IMR-90 (cell line): ENCODE measurements at regions not wholly inside any gene's neighbourhood (a gene's known extent, or its start where the extent isn't known, plus 50 kb on each side); places are given as distances from the start of the nearest gene placed in this dataset.

ENCODE experiments used
- ATAC-seq: fragments of 200-7000 bp; cut with Tn5 transposase; 2 replicates; pipeline ENCODE4 v1.9.1; 2020; ENCODE audit warnings: low read depth, mild to moderate bottlenecking, moderate library complexity
- BruUV-seq: library from RNA; stranded (reverse); fragments of 400-500 nt; replicated peaks from 2 replicates; lab custom pipeline; 2021; lab: Mats Ljungman, UMichigan
- CTCF ChIA-PET: fragments of 300-600 bp; formaldehyde crosslinking; extraction: SDS; loops from one replicate; lab custom pipeline; 2021; ENCODE audit warnings: antibody characterized with exemption; lab: Yijun Ruan, JAX
- POLR2A ChIA-PET: fragments of 300-600 bp; sonication (Branson Sonifier 250); formaldehyde crosslinking; loops from one replicate; lab custom pipeline; 2022; ENCODE audit warnings: antibody characterized with exemption; ENCODE audit not compliant: unreplicated experiment; lab: Charles Lee
- DNase-seq: peaks from one replicate; pipeline ENCODE4 v3.0.0; 2013
- H2AFZ ChIP-seq: replicated peaks from 2 replicates; pipeline ENCODE3; 2013; ENCODE audit warnings: low read length, mild to moderate bottlenecking; ENCODE audit not compliant: poor library complexity
- H2AK5ac ChIP-seq: 2 replicates; pipeline ENCODE4 v1.6.1; 2013; ENCODE audit warnings: low read depth, low read length, inconsistent platforms
- H2AK9ac ChIP-seq: replicated peaks from 2 replicates; pipeline ENCODE3; 2013; ENCODE audit warnings: mild to moderate bottlenecking, low read depth, low read length, moderate library complexity; ENCODE audit not compliant: poor library complexity
- H2BK120ac ChIP-seq: 2 replicates; pipeline ENCODE4 v1.6.1; 2013; ENCODE audit warnings: low read depth, low read length, inconsistent platforms
- H2BK15ac ChIP-seq: 3 replicates; pipeline ENCODE4 v1.6.1; 2013; ENCODE audit warnings: low read depth, low read length, inconsistent platforms
- H2BK20ac ChIP-seq: 2 replicates; pipeline ENCODE4 v1.6.1; 2013; ENCODE audit warnings: low read depth, mild to moderate bottlenecking, inconsistent platforms, low read length, moderate library complexity
- H2BK5ac ChIP-seq: 2 replicates; pipeline ENCODE4 v1.6.1; 2013; ENCODE audit warnings: mild to moderate bottlenecking, low read depth, low read length, inconsistent platforms; ENCODE audit not compliant: poor library complexity, severe bottlenecking
- H3K14ac ChIP-seq: replicated peaks from 2 replicates; pipeline ENCODE4 v1.6.1; 2013; ENCODE audit warnings: low read depth, low read length, inconsistent platforms
- H3K18ac ChIP-seq: 2 replicates; pipeline ENCODE4 v1.6.1; 2013; ENCODE audit warnings: low read depth, low read length, control low read depth
- H3K23ac ChIP-seq: 2 replicates; pipeline ENCODE4 v1.6.1; 2013; ENCODE audit warnings: low read depth, low read length, inconsistent platforms
- H3K27ac ChIP-seq: 2 replicates; pipeline ENCODE4 v1.5.1; 2013; ENCODE audit warnings: mild to moderate bottlenecking, control low read depth, low read length; ENCODE audit not compliant: insufficient read depth
- H3K27me3 ChIP-seq: 2 replicates; pipeline ENCODE4 v1.6.1; 2013; ENCODE audit warnings: low read length; ENCODE audit not compliant: control insufficient read depth, insufficient read depth
- H3K36me3 ChIP-seq: 2 replicates; pipeline ENCODE4 v1.6.1; 2013; ENCODE audit warnings: low read length, mixed read lengths; ENCODE audit not compliant: control insufficient read depth, insufficient read depth
- H3K4ac ChIP-seq: 2 replicates; pipeline ENCODE4 v1.6.1; 2013; ENCODE audit warnings: low read depth, low read length, inconsistent platforms
- H3K4me1 ChIP-seq: 2 replicates; pipeline ENCODE4 v1.6.1; 2013; ENCODE audit warnings: low read length, mixed read lengths; ENCODE audit not compliant: control insufficient read depth, insufficient read depth
- H3K4me2 ChIP-seq: 2 replicates; pipeline ENCODE4 v1.6.1; 2013; ENCODE audit warnings: low read depth, mild to moderate bottlenecking, control low read depth, low read length, moderate library complexity
- H3K4me3 ChIP-seq: 2 replicates; pipeline ENCODE4 v1.5.1; 2013; ENCODE audit warnings: low read depth, mild to moderate bottlenecking, control low read depth, low read length, moderate library complexity; ENCODE audit not compliant: insufficient read depth
- H3K56ac ChIP-seq: 2 replicates; pipeline ENCODE4 v1.6.1; 2013; ENCODE audit warnings: low read length, inconsistent platforms; ENCODE audit not compliant: insufficient read depth; ENCODE audit errors: extremely low read depth
- H3K79me1 ChIP-seq, 2 experiments: 2 replicates each; pipeline ENCODE4 v1.6.1; 2013; ENCODE audit warnings: low read length in 2 of 2, inconsistent platforms in 1 of 2, low read depth in 1 of 2
- H3K9ac ChIP-seq: 2 replicates; pipeline ENCODE4 v1.6.1; 2013; ENCODE audit warnings: low read depth, low read length, control low read depth
- H3K9me1 ChIP-seq: 2 replicates; pipeline ENCODE4 v1.6.1; 2013; ENCODE audit warnings: low read length, inconsistent platforms; ENCODE audit not compliant: insufficient read depth
- H3K9me3 ChIP-seq: 2 replicates; pipeline ENCODE4 v1.6.1; 2013; ENCODE audit warnings: low read length; ENCODE audit not compliant: control insufficient read depth, insufficient read depth
- H4K20me1 ChIP-seq: 2 replicates; pipeline ENCODE4 v1.6.1; 2013; ENCODE audit warnings: low read length, inconsistent platforms; ENCODE audit not compliant: insufficient read depth
- H4K5ac ChIP-seq: 2 replicates; pipeline ENCODE4 v1.6.1; 2013; ENCODE audit warnings: mild to moderate bottlenecking, low read depth, low read length, control low read depth
- H4K8ac ChIP-seq, 2 experiments: 2 replicates each; pipeline ENCODE4 v1.6.1; 2013; ENCODE audit warnings: low read depth in 2 of 2, low read length in 2 of 2, control low read depth in 1 of 2, inconsistent platforms in 1 of 2
- H4K91ac ChIP-seq: 2 replicates; pipeline ENCODE4 v1.6.1; 2013; ENCODE audit warnings: low read depth, low read length, inconsistent platforms; ENCODE audit not compliant: insufficient read depth
- BHLHE40 ChIP-seq: fragments of 150-350 bp; IDR thresholded peaks from 2 replicates; pipeline ENCODE4 v1.6.1; 2016; ENCODE audit warnings: mild to moderate bottlenecking, low read depth, low read length
- CEBPB ChIP-seq: IDR thresholded peaks from 2 replicates; pipeline ENCODE4 v1.6.1; 2012; ENCODE audit warnings: low read depth, low read length, improper control_type of control experiment
- CHD1 ChIP-seq: IDR thresholded peaks from 2 replicates; pipeline ENCODE4 v1.6.1; 2012; ENCODE audit warnings: low read depth, low read length, improper control_type of control experiment
- FOS ChIP-seq: fragments of 150-350 bp; IDR thresholded peaks from 2 replicates; pipeline ENCODE4 v1.6.1; 2016; ENCODE audit warnings: low read depth, low read length
- MAFK ChIP-seq: IDR thresholded peaks from 2 replicates; pipeline ENCODE4 v1.6.1; 2012; ENCODE audit warnings: low read depth, low read length, improper control_type of control experiment
- MAZ ChIP-seq: IDR thresholded peaks from 2 replicates; pipeline ENCODE4 v1.6.1; 2012; ENCODE audit warnings: low read depth, mild to moderate bottlenecking, low read length, improper control_type of control experiment, moderate library complexity, borderline replicate concordance
- MXI1 ChIP-seq: IDR thresholded peaks from 2 replicates; pipeline ENCODE4 v1.6.1; 2012; ENCODE audit warnings: low read depth, mild to moderate bottlenecking, low read length, moderate library complexity, borderline replicate concordance
- NFE2L2 ChIP-seq: fragments of 150-350 bp; IDR thresholded peaks from 2 replicates; pipeline ENCODE4 v1.6.1; 2016; ENCODE audit warnings: low read depth, mild to moderate bottlenecking, low read length
- POLR2A ChIP-seq: IDR thresholded peaks from 2 replicates; pipeline ENCODE4 v1.6.1; 2012; ENCODE audit warnings: mild to moderate bottlenecking, low read depth, low read length
- RAD21 ChIP-seq: IDR thresholded peaks from 2 replicates; pipeline ENCODE4 v1.6.1; 2012; ENCODE audit warnings: low read length, improper control_type of control experiment
- RCOR1 ChIP-seq: IDR thresholded peaks from 2 replicates; pipeline ENCODE4 v1.6.1; 2012; ENCODE audit warnings: mild to moderate bottlenecking, low read length, improper control_type of control experiment; ENCODE audit not compliant: insufficient replicate concordance
- SMC3 ChIP-seq: fragments of 150-350 bp; IDR thresholded peaks from 2 replicates; pipeline ENCODE4 v1.6.1; 2016; ENCODE audit warnings: low read depth, mild to moderate bottlenecking, antibody characterized with exemption, low read length, moderate library complexity
- WGBS, 2 experiments: methylation state at CpG; one replicate each; pipeline versions ENCODE4 v1.1.5 to v1.1.7; 2013; ENCODE audit warnings: missing lambda C conversion rate in 2 of 2; ENCODE audit not compliant: insufficient read length in 1 of 2; ENCODE audit errors: extremely low coverage in 2 of 2; 5-methylcytosine and 5-hydroxymethylcytosine counted together
- dilution Hi-C: fragments of 300-500 bp; cut with HindIII; formaldehyde crosslinking; loops from one replicate; pipeline ENCODE4 v1.14.3; 2018; ENCODE audit warnings: low sequenced_read_pairs; ENCODE audit not compliant: unreplicated experiment
- in situ Hi-C: fragments of 300-500 bp; cut with MboI; formaldehyde crosslinking; loops from 3 replicates; pipeline ENCODE4 v1.14.3; 2019; ENCODE audit warnings: low sequenced_read_pairs, inconsistent platforms, mixed read lengths
- intact Hi-C: fragments of 100-400 bp; cut with micrococcal nuclease; formaldehyde crosslinking; loops from 2 replicates; pipeline ENCODE4 v1.10.0; 2022
- TF ChIP-seq, protein P1 (sequence below): fragments of 150-350 bp; IDR thresholded peaks from 2 replicates; pipeline ENCODE4 v1.6.1; 2017; ENCODE audit warnings: mild to moderate bottlenecking, antibody characterized with exemption, low read length, low read depth
- TF ChIP-seq, protein P2 (sequence below): fragments of 150-350 bp; IDR thresholded peaks from 2 replicates; pipeline ENCODE4 v1.6.1; 2016; ENCODE audit warnings: low read depth, mild to moderate bottlenecking, low read length, moderate library complexity, borderline replicate concordance

DNA sequence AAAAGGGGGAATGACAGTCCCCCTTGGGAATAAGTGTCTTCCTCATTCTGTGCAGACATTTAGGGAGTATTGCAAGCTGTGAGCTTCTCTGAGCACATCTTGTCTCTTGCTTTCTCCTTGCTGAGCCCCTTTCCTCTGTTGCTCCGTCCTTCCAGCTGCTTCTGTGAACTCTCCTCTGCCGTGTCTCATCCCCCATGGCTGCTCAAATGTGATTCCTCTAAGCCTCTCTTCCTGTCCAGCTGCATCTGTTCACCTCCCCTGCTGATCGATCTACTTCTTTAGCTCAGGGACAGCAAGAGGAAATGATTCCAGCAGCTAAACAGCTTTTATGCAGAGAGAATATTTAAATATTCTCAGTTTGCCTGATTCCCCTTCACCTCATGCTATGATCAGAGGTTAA, 328.0 kb upstream of the DNAJC19 start:
- POLR2A ChIA-PET = no interaction called here
- 0% methylated on average over 2 of the region's 3 CpGs; no CpG with 5 or more reads in 1 of the 2 experiments for WGBS, 2 experiments

More for the DNA sequence above, 328.0 kb upstream of the DNAJC19 start:
- Histone ChIP-seq H3K9me3 (peaks cover 2% of the 10 kb centered on the region), H2BK5ac (no peak overlapping the region), H4K91ac (no peak overlapping the region), H3K4me3 (no peak overlapping the region), H3K4me2 (no peak overlapping the region), H3K56ac (no peak overlapping the region), H3K27ac (no peak overlapping the region), H2BK15ac (no peak overlapping the region), H4K5ac (no peak overlapping the region), H3K4me1 (no peaks in the 10 kb centered on the region), H3K9me1 (no peaks in the 10 kb centered on the region), H3K9ac (no peak overlapping the region), H3K79me1 (no peaks in the 10 kb centered on the region), H2BK20ac (no peak overlapping the region), H3K27me3 (no peaks in the 10 kb centered on the region), H3K4ac (no peak overlapping the region), H3K18ac (no peak overlapping the region), H2AK5ac (no peak overlapping the region), H3K36me3 (no peaks in the 10 kb centered on the region), H4K20me1 (no peaks in the 10 kb centered on the region), H2BK120ac (no peak overlapping the region), H3K23ac (no peak overlapping the region), H4K8ac (no peak overlapping the region), H2AFZ (no peak overlapping the region), H2AK9ac (no peak overlapping the region), H3K14ac (no peak overlapping the region)
- no peak for TF ChIP-seq BHLHE40
- TF ChIP-seq CEBPB = no peak
- no peak for TF ChIP-seq FOS
- TF ChIP-seq, protein P1, sequence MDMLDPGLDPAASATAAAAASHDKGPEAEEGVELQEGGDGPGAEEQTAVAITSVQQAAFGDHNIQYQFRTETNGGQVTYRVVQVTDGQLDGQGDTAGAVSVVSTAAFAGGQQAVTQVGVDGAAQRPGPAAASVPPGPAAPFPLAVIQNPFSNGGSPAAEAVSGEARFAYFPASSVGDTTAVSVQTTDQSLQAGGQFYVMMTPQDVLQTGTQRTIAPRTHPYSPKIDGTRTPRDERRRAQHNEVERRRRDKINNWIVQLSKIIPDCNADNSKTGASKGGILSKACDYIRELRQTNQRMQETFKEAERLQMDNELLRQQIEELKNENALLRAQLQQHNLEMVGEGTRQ = no peak
- no peak for TF ChIP-seq MAFK
- TF ChIP-seq NFE2L2 = no peak
- TF ChIP-seq MXI1 = no peak
- TF ChIP-seq CHD1 = no peak
- no peak for TF ChIP-seq MAZ
- TF ChIP-seq, protein P2, sequence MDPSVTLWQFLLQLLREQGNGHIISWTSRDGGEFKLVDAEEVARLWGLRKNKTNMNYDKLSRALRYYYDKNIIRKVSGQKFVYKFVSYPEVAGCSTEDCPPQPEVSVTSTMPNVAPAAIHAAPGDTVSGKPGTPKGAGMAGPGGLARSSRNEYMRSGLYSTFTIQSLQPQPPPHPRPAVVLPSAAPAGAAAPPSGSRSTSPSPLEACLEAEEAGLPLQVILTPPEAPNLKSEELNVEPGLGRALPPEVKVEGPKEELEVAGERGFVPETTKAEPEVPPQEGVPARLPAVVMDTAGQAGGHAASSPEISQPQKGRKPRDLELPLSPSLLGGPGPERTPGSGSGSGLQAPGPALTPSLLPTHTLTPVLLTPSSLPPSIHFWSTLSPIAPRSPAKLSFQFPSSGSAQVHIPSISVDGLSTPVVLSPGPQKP = no peak
- TF ChIP-seq SMC3 = no peak
- no peak for TF ChIP-seq RAD21
- TF ChIP-seq RCOR1 = no peak
- TF ChIP-seq POLR2A = no peak
- no peak for ATAC-seq
- in situ Hi-C loops = no loop called here
- BruUV-seq = no TSS peak
- intact Hi-C loops = no loop called here
- DNase-seq = no peak
- CTCF ChIA-PET = no interaction called here
- dilution Hi-C loops = no loop called here
